ENCODE measurements at regions not wholly inside any gene's neighbourhood (a gene's known extent, or its start where the extent isn't known, plus 50 kb on each side); places are given as distances from the start of the nearest gene placed in this dataset.

DNA sequence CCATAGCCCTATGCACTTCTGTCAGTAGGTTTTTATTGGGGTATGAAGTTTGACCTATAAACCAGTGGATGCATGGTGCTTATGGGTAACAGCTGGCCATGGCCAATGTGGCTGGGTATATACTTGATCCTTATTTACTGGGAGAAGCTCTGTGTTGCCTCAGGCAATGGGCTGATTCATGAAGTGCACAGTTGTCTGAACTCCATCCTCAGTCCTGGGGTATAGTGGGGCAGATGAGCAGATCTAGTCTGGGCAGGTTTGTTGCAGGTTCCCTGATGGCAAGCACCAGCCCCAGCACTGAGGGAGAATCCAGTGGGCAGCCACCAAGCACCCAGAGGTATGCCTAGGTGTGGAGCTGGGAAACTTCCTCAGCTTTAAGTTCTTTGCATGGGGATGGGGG lies 274.4 kb downstream of the TDRD3 start:
- Histone ChIP-seq H3K27ac (ENCODE audit: low read depth in 2 of 2, low read length in 1 of 2) (no peak overlapping the region), H3K9me2 (no peaks in the 10 kb centered on the region), H3K36me3 (replicated peaks in 1 of 2; ENCODE audit: control insufficient read depth in 1 of 2, insufficient read depth in 2 of 2, low read length in 1 of 2) (no peaks in the 10 kb centered on the region), H3K27me3 (ENCODE audit: insufficient read depth) (no peaks in the 10 kb centered on the region), H4K20me1 (ENCODE audit: insufficient read depth) (no peaks in the 10 kb centered on the region), H3F3A (replicated peaks; ENCODE audit: insufficient read depth) (no peaks in the 10 kb centered on the region), H3K4me3 (ENCODE audit: low read depth in 2 of 2, low read length in 1 of 2) (no peak overlapping the region), H3K4me2 (no peak overlapping the region), H3K79me2 (ENCODE audit: insufficient read depth) (no peaks in the 10 kb centered on the region), H2AFZ (ENCODE audit: low read depth) (no peak overlapping the region), H3K9ac (no peak overlapping the region), H3K9me3 (no peaks in the 10 kb centered on the region), H3K4me1 (ENCODE audit: control insufficient read depth in 1 of 2, insufficient read depth in 2 of 2, low read depth in 1 of 2, low read length in 1 of 2) (no peaks in the 10 kb centered on the region)
- ChIA-PET POLR2A (no interaction called here), CTCF (no interaction called here)
- DNase-seq: no peak
- TF ChIP-seq, protein P1, sequence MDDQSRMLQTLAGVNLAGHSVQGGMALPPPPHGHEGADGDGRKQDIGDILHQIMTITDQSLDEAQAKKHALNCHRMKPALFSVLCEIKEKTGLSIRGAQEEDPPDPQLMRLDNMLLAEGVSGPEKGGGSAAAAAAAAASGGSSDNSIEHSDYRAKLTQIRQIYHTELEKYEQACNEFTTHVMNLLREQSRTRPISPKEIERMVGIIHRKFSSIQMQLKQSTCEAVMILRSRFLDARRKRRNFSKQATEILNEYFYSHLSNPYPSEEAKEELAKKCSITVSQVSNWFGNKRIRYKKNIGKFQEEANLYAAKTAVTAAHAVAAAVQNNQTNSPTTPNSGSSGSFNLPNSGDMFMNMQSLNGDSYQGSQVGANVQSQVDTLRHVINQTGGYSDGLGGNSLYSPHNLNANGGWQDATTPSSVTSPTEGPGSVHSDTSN (IDR thresholded peaks at IDR 0.05): no peak
- TF ChIP-seq SMC3 (IDR thresholded peaks at IDR 0.05; ENCODE audit: low read depth, low read length): no peak
- no peak for TF ChIP-seq SIN3A (IDR thresholded peaks at IDR 0.05; ENCODE audit: borderline replicate concordance, low read depth, low read length)
- TF ChIP-seq TAF1 (IDR thresholded peaks at IDR 0.05; ENCODE audit: borderline replicate concordance, low read depth, low read length): no peak
- no peak for TF ChIP-seq RFX5 (IDR thresholded peaks at IDR 0.05; ENCODE audit: low read length)
- TF ChIP-seq JUND (IDR thresholded peaks at IDR 0.05): no peak

DNA sequence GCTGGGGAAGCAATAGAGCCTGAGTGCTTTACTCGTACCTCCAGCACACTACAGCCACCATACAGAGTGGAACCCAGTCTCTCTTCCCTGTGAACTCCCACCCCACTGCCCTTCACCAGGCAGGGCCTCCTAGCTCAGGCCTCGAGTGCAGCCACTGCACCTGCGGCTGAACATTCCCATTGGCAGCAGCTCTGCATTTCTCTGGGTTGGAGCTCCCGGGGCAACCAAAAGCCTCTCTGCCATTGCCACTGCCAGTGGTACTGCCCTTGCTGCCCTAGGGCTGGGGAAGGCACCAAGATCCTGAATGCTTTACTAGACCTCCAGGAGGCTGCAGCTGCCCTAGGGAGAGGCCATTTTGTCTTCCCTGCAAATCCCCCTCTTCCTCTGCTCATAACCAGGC lies 266.8 kb downstream of the TDRD3 start:
- Histone ChIP-seq H3K27ac (ENCODE audit: low read depth in 2 of 2, low read length in 1 of 2) (no peak overlapping the region), H3K9me2 (no peaks in the 10 kb centered on the region), H4K20me1 (ENCODE audit: insufficient read depth) (no peaks in the 10 kb centered on the region), H3K4me3 (ENCODE audit: low read depth in 2 of 2, low read length in 1 of 2) (no peak overlapping the region), H3K4me2 (no peak overlapping the region), H3K9me3 (no peaks in the 10 kb centered on the region), H3K36me3 (replicated peaks in 1 of 2; ENCODE audit: control insufficient read depth in 1 of 2, insufficient read depth in 2 of 2, low read length in 1 of 2) (no peaks in the 10 kb centered on the region), H3K79me2 (ENCODE audit: insufficient read depth) (no peaks in the 10 kb centered on the region), H2AFZ (ENCODE audit: low read depth) (no peak overlapping the region), H3K4me1 (ENCODE audit: control insufficient read depth in 1 of 2, insufficient read depth in 2 of 2, low read depth in 1 of 2, low read length in 1 of 2) (no peaks in the 10 kb centered on the region), H3K9ac (no peak overlapping the region), H3F3A (replicated peaks; ENCODE audit: insufficient read depth) (no peaks in the 10 kb centered on the region), H3K27me3 (ENCODE audit: insufficient read depth) (no peaks in the 10 kb centered on the region)
- POLR2A ChIA-PET: no interaction called here
- DNase-seq: no peak
- CTCF ChIA-PET: no interaction called here
- no peak for TF ChIP-seq EZH2phosphoT487 (IDR thresholded peaks at IDR 0.05; ENCODE audit: borderline replicate concordance, low read depth)
- TF ChIP-seq, protein P2, sequence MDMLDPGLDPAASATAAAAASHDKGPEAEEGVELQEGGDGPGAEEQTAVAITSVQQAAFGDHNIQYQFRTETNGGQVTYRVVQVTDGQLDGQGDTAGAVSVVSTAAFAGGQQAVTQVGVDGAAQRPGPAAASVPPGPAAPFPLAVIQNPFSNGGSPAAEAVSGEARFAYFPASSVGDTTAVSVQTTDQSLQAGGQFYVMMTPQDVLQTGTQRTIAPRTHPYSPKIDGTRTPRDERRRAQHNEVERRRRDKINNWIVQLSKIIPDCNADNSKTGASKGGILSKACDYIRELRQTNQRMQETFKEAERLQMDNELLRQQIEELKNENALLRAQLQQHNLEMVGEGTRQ (IDR thresholded peaks at IDR 0.05; ENCODE audit: borderline replicate concordance, low read depth, low read length): no peak
- TF ChIP-seq, protein P3, sequence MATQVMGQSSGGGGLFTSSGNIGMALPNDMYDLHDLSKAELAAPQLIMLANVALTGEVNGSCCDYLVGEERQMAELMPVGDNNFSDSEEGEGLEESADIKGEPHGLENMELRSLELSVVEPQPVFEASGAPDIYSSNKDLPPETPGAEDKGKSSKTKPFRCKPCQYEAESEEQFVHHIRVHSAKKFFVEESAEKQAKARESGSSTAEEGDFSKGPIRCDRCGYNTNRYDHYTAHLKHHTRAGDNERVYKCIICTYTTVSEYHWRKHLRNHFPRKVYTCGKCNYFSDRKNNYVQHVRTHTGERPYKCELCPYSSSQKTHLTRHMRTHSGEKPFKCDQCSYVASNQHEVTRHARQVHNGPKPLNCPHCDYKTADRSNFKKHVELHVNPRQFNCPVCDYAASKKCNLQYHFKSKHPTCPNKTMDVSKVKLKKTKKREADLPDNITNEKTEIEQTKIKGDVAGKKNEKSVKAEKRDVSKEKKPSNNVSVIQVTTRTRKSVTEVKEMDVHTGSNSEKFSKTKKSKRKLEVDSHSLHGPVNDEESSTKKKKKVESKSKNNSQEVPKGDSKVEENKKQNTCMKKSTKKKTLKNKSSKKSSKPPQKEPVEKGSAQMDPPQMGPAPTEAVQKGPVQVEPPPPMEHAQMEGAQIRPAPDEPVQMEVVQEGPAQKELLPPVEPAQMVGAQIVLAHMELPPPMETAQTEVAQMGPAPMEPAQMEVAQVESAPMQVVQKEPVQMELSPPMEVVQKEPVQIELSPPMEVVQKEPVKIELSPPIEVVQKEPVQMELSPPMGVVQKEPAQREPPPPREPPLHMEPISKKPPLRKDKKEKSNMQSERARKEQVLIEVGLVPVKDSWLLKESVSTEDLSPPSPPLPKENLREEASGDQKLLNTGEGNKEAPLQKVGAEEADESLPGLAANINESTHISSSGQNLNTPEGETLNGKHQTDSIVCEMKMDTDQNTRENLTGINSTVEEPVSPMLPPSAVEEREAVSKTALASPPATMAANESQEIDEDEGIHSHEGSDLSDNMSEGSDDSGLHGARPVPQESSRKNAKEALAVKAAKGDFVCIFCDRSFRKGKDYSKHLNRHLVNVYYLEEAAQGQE (IDR thresholded peaks at IDR 0.05; ENCODE audit: low read depth, low read length): no peak
- no peak for TF ChIP-seq SIN3A (IDR thresholded peaks at IDR 0.05; ENCODE audit: borderline replicate concordance, low read depth, low read length)
- TF ChIP-seq, protein P4, sequence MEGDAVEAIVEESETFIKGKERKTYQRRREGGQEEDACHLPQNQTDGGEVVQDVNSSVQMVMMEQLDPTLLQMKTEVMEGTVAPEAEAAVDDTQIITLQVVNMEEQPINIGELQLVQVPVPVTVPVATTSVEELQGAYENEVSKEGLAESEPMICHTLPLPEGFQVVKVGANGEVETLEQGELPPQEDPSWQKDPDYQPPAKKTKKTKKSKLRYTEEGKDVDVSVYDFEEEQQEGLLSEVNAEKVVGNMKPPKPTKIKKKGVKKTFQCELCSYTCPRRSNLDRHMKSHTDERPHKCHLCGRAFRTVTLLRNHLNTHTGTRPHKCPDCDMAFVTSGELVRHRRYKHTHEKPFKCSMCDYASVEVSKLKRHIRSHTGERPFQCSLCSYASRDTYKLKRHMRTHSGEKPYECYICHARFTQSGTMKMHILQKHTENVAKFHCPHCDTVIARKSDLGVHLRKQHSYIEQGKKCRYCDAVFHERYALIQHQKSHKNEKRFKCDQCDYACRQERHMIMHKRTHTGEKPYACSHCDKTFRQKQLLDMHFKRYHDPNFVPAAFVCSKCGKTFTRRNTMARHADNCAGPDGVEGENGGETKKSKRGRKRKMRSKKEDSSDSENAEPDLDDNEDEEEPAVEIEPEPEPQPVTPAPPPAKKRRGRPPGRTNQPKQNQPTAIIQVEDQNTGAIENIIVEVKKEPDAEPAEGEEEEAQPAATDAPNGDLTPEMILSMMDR (IDR thresholded peaks at IDR 0.05): no peak
- TF ChIP-seq GATA2 (CRISPR knock-in tag; IDR thresholded peaks at IDR 0.05): no peak
- no peak for TF ChIP-seq CHD2 (IDR thresholded peaks at IDR 0.05; ENCODE audit: low read length, partially characterized antibody)
- no peak for TF ChIP-seq TCF12 (IDR thresholded peaks at IDR 0.05)
- TF ChIP-seq EP300 (IDR thresholded peaks at IDR 0.05; ENCODE audit: borderline replicate concordance in 1 of 2, low read depth in 1 of 2, low read length in 1 of 2): no peak
- 80% methylated on average over 1 of the region's 4 CpGs for WGBS (ENCODE audit: low lambda C conversion rate)

Data from SK-N-SH (cell line).